NCI-H2171 (cell line): ENCODE measurements at regions not wholly inside any gene's neighbourhood (a gene's known extent, or its start where the extent isn't known, plus 50 kb on each side); places are given as distances from the start of the nearest gene placed in this dataset.
"Not testable (repeated sequence)": the region's sequence is repeated elsewhere in the genome, so short reads cannot be mapped to it uniquely, and the experiment has no call there.

Source experiments
- DNase-seq: peaks from one replicate; lab custom pipeline; 2025; lab: John Stamatoyannopoulos, UW

DNA sequence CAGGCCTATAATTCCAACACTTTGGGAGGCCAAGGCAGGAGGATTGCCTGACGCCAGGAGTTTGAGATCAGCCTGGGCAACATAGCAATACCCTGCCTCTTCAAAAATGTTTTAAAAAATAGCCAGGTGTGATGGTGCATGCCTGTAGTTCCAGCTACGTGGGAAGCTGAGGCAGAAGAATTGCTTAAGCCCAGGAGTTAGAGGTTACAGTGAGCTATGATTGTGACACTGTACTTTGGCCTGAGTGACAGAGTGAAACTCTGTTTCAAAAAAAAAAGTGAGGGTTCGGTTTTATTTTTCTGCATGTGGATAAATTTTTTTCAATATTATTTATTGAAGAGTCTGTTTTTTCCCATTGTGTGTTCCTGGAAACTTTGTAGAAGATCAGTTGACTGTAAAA is 208.1 kb downstream of the SLC4A3 start:
- DNase-seq: no peak

DNA sequence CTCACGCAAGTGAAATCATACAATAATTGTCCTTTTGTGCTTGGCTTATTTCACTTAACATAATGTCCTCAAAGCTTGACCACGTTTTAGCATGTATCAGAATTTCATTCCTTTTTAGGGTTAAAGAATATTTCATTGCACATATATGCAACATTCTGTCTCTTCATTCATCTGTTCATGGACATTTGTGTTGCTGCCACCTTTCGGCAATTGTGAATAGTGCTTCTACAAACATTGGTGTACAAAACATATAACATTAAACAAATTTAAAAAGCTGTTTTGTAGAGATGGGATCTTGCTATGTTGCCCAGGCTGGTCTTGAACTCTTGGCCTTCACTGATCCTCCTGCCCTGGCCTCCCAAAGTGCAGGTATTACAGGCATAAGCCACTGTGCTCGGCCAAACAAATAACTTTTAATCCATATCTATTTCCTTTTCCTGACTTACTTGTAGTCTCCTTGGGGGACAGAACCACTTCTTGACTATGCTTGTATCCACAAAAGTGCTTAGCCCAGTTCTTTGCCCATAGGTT is 209.3 kb downstream of the SLC4A3 start:
- DNase-seq: no peak

GRCh38 chr2:219844401-219845091 is 217.1 kb downstream of the SLC4A3 start:
- no peak for DNase-seq

DNA sequence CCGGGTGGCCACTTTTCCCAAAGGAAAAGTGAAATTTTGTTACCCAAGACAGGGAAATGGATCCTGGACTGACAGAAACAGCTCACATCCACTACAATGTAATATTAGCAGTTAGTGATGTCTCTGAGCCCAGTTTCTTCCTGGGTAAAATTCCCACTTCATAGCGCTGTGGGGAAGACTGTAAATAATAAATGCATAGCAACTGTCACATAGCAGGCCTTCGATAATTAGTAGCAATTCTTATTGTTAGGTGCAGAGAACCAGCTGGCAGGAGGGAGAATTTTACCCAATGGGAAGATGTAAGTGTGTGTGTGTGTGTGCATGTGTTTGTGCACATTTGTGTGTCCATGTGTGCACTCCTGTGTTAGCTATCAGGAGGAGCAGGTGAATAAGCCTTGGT is 221.5 kb downstream of the SLC4A3 start:
- DNase-seq: no peak

DNA sequence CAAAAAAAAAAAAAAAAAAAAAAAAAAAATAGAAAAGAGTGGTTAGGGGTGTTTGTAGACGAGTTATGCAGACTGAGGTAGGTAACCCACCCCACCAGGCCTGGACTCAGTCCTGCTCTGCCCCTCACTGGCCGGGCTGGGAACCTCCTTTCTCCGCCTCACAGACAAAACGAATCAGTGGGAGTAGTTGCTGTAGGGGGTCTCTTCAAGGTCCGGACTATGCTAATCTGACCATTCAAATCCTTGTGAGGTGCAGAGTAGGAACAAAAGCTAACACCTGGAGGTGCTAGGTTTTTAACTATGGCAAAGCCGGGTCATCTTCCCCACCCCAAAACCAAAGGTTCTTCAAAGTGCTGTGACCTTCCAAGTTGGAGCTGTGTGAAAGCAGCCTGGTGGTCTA is 223.7 kb downstream of the SLC4A3 start:
- no peak for DNase-seq

- no peak for DNase-seq
Observed at GRCh38 chr2:219851801-219852481, 224.5 kb downstream of the SLC4A3 start.

- no peak for DNase-seq
Observed at GRCh38 chr2:219852626-219853025, 225.2 kb downstream of the SLC4A3 start.

- no peak for DNase-seq
Observed at GRCh38 chr2:219856602-219857001, 229.2 kb downstream of the SLC4A3 start.

DNA sequence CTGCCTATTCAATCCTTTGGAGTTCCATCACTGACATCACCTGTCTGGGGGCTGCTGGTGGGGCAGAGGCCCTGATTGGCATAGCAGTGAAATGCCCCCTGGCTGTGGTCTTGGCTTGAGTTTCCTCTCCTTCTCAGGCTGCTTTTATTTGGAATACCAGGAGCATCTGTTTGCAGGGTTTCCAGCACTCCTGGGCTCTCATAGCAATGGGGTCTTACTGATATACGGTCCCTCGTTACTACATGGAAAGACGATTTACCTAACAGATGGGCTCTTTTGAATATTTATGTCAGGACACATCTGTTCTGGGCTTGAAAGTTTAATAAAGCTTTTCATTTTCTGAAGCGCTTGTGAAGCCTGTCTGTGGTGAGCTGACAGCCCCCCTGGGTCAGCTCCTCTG is 230.3 kb downstream of the SLC4A3 start:
- peak; percentile 42 for DNase-seq

GRCh38 chr2:219861307-219861706 is 233.9 kb downstream of the SLC4A3 start:
- DNase-seq: no peak

DNA sequence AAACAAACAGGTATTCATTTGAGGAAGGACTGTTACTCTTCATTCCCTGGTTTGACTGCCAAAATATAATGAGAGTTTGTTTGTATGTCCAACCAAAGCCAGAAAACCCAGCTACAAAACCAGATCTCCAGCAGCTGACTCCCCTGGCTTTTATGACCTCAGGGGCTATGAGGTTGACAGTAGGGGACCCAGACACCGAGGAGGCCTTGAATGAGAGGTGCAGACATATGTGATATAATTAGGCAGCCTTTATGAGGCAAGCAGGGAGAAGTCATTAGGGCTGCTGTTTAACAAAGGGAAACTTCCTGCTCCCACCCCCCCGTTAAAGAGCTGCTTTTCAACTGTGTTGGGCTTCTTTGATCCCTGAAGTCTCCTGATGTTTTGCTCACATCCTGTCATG is 236.7 kb downstream of the SLC4A3 start:
- DNase-seq: no peak

DNA sequence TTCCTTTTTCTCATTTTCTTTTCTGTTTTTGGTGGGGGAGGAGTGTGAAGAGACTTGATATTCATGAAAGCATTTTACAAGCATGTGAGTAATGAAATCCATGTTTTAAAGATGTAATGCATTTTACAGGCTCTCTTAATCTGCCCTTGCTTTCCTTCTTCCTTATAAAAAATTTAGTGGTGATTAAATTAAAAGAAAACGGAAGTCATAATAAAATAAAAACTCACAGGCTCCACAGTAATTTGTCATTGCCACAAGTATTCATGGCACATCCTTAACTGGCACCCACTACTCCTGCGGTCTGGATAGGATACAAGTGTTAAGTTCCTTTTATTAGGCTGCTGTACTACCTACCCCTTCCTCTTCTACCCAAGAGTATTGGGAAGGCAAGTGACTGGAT is 241.2 kb downstream of the SLC4A3 start:
- DNase-seq: no peak

DNA sequence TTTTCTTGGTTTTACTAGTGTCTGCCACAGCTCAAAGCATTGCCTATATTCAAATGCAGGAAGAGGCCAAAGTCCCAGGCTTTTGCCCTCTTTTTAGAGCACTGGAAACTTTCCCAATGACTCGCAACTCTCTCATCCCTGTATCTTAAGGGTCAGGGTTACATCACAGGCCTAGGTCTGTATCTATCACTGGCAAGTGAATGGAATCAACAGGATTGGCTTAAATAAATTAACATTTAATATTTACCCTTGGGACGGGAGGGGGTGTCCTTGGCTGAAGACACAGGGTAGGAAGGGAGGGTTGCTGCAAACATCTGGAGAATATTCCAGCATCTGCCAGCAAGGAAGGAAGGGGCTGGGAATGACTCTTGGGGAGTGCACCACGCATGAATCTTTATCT is 242.6 kb downstream of the SLC4A3 start:
- DNase-seq: no peak

DNA sequence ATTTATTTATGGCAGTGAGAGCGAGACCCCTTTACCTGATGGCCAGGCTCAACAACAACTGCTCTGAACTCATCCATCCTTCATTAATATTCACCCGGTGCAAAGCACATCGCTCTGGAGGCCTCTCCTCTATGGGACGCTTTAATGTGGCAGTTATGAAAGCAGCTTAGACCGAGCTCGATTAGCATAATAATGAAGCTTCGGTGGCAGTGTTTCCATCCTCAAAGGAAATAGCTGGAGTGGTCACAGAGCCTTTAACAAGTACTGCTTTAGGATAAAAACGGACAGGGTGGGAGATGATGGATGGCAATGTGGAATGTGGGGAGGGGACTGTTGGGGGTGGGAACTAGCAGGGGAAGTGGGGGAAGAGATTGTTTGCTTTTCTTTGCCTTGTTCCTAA is 243.9 kb downstream of the SLC4A3 start:
- DNase-seq: no peak

GRCh38 chr2:219875036-219875435 is 247.6 kb downstream of the SLC4A3 start:
- DNase-seq: no peak

GRCh38 chr2:219875986-219876385 is 248.6 kb downstream of the SLC4A3 start:
- not testable (repeated sequence) for DNase-seq

GRCh38 chr2:219876931-219877330 is 249.5 kb downstream of the SLC4A3 start:
- no peak for DNase-seq

- DNase-seq: no peak
Observed at GRCh38 chr2:219877728-219878127, 250.3 kb downstream of the SLC4A3 start.

- no peak for DNase-seq
Observed at GRCh38 chr2:219878516-219878915, 251.1 kb downstream of the SLC4A3 start.

DNA sequence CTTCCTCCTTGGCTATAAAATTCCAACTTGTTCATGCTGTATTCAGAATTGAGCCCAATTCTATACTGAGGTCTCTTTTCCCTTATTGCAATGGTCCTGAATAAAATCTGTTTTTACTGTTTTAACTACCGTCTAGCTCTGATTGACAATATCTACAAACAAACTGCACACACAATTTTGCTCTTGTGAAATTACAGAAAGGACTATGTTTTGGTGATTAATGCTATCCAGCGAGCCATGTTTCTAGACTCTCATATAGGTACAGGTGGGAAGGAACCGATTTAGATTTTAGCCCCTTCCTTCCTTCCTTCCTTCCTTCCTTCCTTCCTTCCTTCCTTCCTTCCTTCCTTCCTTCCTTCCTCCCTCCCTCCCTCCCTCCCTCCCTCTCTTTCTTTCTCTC is 254.4 kb downstream of the SLC4A3 start:
- DNase-seq: no peak

- DNase-seq: no peak
Observed at GRCh38 chr2:219886615-219887014, 259.2 kb downstream of the SLC4A3 start.

DNA sequence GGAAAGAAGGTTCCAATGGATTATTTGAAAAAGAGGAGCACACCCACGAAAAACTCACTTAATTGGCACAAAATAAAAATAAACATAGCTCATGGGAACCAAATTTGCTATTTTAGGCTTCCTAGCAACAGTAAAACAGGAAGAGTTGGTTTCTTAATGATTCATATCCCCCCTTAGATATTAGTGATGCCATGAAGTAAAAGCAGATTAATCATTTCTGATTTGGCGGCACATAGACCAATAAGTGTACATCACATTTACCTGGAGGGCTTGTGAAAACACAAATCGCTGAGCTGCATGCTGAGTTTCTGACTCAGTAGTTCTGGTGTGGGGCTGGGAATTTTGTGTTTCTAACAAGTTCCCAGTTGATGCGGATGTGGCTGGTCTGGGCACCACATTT is 260.4 kb downstream of the SLC4A3 start:
- no peak for DNase-seq

- no peak for DNase-seq
Observed at GRCh38 chr2:219893541-219893940, 266.1 kb downstream of the SLC4A3 start.

GRCh38 chr2:219897456-219897855 is 270.0 kb downstream of the SLC4A3 start:
- no peak for DNase-seq
